Stimulated activated CD4-positive, alpha-beta T cell treated with anti-CD3 and anti-CD28 coated beads, TNF-alpha, amount 100 ng/mL, for 1 hour (primary cell): ENCODE measurements at regions not wholly inside any gene's neighbourhood (a gene's known extent, or its start where the extent isn't known, plus 50 kb on each side); places are given as distances from the start of the nearest gene placed in this dataset.
"Not testable (repeated sequence)": the region's sequence is repeated elsewhere in the genome, so short reads cannot be mapped to it uniquely, and the experiment has no call there.

Experiments
- DNase-seq, 3 donors: peaks; one replicate each; pipeline ENCODE4 v3.0.0-alpha.2; 2020; ENCODE audit warnings: low read depth in 3 of 3, low spot score in 1 of 3

DNA sequence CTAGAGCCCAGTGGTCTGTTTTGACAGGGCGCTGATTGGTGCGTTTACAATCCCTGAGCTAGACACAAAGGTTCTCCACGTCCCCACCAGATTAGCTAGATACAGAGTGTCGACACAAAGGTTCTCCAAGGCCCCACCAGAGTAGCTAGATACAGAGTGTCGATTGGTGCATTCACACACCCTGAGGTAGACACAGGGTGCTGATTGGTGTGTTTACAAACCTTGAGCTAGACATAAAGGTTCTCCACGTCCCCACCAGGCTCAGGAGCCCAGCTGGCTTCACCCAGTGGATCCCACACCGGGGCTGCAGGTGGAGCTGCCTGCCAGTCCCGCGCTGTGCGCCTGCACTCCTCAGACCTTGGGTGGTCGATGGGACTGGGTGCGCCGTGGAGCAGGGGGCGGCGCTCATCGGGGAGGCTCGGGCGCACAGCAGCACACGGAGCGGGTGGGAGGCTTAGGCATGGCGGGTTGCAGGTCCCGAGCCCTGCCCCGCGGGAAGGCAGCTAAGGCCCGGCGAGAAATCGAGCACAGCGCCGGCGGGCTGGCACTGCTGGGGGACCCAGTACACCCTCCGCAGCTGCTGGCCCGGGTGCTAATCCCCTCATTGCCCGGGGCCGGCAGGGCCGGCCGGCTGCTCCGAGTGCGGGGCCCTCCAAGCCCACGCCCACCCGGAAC, 122.0 kb upstream of the ANKH start:
- not testable (repeated sequence) for DNase-seq

DNA sequence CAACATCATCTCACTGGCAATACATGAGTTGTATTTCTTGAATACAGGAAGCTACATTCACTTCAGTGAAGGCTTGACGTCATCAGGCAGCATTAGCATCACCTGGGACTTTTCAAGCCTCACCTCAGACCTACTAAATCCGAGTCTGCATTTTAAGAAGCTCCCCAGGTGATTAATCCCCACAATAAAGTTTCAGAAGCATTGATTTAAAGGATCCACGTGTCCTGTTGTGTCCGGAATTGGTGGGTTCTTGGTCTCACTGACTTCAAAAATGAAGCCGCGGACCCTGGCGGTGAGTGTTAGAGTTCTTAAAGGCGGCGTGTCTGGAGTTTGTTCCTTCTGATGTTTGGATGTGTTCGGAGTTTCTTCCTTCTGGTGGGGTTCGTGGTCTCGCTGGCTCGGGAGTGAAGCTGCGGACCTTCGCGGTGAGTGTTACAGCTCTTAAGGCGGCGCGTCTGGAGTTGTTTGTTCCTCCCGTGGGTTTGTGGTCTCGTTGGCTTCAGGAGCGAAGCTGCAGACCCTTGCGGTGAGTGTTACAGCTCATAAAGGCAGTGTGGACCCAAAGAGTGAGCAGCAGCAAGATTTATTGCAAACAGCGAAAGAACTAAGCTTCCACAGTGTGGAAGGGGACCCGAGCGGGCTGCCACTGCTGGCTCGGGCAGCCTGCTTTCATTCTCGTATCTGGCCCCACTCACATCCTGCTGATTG, 121.3 kb upstream of the ANKH start:
- peak in 2 of 3 donors; percentile 15 to 21 for DNase-seq

DNA sequence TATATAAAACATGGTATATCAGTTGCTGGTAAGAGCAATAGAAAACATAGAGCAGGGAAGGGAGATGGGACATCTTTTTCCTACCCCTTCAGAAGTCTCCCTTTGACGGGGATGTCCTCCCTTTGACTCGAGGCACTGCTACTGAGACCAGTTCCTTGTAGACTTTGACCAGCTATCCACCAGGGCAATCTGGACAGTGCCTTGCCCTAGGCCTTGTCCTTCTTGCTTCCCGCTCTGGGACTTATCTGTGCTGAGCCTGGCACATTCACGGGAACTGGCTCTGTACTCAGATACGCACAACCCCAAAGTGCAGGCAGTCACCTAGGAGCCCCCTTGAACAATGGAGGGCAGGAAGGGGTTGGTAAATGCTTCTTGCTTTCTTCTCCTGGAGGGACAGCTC, 116.6 kb upstream of the ANKH start:
- DNase-seq = no peak

DNA sequence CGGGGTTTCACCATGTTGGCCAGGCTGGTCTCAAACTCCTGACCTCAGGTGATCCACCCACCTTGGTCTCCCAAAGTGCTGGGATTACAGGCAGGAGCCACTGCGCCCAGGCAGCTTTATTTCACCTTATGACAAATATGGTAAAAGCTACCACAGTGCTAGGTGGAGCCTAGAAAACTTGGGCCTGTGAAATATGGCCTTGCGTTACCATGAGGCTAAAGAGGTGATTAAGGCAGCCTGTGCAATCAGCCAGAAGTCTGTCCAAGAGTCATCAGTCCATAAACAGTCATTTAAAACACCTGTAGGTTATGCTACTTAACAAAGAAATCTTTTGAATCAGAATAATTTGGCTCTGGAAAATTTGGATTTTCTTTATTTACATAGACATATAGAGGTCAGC, 114.8 kb upstream of the ANKH start:
- DNase-seq = no peak

DNA sequence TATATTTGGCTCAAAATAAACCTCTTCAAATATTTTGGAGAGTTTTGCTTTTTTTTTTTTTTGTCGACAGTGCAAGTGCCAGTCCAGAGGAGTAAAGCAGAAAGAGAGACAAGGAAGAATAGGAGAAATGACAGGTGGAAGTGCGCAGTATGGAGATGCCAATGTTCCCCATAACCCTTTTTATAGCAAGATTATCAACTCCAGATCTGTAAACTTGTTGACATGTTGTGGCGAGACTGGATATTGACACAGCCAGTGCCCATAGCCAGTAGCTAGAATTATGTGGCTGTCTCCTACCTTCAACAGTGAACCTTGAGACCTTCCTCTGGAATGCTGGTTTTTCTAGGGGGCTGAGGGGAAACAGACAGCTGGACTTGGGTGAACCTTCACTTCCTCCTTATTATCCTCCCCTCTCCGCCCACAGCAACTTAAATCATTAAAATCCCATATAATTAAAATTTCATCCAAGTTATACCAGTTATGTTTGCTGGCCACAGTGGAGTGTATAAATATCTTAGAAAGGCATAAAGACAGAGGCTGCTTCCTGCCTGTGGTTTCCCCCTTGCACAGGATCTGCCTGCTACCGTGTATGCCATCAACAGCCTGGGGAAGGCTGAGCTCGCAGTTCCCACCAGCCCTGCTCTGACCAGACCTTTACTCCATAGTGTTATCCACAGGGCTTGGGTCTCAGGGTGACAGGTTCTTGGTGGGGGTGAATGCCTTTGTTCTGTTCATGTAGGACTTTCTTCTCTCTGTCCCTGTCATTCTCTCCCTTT, 112.3 kb upstream of the ANKH start:
- no peak for DNase-seq

DNA sequence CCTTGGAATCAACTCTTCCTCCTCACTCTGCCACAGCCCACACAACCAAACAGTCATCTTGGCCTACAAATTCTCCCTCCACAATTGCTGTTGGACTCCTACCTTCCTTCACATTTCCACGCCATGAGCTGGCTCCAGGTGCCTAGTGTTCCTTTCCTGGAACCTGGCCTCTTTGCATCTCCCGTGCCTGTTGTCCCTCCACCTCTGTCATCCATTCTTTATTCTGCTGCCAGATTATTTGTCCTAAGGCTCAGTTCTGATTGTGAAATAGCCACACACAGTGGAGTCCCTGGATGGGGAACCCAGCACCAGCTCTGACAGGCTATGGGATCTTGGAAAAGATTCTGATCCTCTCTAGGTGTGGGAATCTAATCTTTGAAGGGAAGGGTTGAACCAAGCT, 109.1 kb upstream of the ANKH start:
- DNase-seq = no peak

DNA sequence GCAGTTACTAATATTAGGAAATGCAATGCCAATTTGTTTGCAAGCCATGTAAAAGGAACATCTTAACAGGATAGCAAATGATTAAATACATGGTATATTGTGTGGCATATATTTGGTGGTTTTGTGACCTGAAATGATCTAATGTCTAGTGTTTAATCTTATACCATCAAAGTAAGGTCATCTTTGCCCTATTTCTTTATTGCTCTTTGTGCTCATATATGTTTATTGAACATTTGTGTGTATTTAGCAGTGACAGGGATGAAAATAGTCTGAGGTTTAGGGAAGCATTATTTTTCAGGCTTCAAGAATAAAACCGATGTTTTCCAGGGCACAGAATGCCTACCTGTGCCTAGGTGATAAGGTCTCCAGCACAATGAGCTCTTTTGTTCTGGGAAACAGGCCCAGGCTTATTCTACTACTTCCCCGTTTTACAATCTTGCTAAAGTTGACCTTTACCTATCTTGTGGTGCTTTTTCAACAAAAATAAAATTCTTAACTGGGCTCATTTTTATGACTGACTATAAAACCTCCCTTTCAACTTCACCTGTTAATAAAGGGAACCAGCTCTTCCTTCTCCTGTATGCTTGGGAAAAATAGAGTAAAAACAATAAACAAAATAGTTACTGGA, 105.6 kb upstream of the ANKH start:
- no peak for DNase-seq

DNA sequence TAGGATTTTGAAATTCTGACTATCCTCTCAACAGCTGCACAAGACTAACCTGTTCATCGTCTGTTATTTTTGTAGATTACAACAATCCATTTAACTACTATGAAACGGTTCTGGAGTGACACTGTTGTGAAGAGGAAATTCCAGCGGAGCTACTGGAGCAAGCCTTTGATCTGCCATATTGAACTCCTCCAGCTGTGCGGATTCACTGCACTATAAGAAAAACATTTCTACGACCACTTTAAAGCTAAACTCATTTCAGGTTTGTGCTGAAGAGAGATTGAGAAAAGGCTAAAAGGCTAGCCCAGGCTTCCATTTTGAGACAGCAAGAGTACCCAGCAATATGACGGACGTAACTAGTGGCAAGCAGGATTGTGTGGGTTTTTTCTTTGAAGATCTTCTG, 104.9 kb upstream of the ANKH start:
- no peak for DNase-seq

DNA sequence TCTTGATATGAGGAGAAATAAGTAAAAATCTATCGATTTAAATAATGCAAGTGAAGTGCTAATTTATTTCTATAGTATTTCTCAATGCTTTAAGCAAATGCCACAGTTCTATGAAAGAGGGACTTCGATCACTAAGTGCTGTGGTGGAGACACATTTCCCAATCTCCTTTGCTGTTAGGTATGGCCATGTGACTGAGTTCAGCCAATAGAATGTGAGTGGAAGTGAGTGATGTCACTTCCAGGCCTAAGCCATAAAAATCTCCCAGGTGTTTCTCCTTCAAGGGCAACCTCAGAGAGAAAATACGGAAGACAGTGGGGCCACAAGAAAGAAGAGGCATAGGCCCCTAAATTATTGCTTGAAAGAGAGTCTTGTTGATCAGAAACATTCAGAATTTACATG, 100.3 kb upstream of the ANKH start:
- no peak for DNase-seq

DNA sequence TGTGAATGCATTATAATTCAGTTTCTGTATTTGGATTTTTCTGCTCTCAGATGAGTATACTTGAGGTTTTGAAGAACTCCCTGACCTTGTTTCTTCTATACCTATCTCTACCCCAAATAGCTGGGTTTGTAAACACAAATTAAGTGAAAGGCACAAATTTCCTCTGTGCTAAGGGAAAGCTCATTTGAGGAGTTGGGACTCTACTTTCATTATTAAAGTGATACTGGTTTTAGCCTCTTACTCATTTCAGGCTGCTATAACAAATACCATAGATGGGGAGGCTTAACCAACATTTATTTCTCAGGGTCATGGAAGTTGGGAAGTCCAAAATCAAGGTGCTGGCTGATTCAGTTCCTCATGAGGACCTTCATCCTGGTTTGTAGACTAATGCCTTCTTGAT, 97.2 kb upstream of the ANKH start:
- DNase-seq = no peak

DNA sequence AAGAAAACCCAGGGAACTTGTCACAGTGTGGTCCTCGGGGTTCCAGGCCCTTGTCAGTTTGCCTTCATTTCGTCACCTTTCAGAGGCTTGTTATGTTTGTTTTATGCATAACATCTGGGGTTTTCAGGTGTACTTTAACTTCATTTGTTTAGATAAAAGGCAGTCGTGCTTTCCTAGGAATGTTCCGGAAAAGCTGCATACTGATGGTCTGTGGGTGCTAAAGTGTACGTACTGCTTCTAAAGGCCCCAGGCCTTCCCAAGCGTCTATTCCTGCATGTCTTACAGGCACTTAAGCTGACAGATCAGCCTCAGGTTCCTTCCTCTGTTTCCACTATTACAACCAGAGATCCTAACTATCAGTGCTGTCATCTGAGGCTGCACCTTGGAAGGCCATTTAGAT, 95.6 kb upstream of the ANKH start:
- no peak for DNase-seq

DNA sequence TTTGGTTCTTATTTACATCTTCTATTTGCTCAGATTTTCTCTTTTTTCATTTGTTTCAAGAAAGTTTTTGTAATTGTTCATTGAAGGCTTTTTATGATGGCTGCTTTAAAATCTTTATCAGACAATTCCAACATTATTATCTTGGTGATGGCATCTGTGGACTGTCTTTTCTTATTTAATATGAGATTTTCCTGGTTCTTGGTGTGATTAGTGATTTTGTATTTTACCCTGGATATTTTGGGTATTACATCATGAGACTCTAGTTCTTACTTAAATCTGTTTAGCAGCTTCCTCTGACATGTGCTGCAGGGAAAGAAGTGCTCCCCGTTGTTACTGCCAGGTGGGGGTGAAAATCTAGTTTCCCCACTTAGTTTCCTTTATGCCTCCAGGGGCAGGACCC, 94.2 kb upstream of the ANKH start:
- DNase-seq = no peak

DNA sequence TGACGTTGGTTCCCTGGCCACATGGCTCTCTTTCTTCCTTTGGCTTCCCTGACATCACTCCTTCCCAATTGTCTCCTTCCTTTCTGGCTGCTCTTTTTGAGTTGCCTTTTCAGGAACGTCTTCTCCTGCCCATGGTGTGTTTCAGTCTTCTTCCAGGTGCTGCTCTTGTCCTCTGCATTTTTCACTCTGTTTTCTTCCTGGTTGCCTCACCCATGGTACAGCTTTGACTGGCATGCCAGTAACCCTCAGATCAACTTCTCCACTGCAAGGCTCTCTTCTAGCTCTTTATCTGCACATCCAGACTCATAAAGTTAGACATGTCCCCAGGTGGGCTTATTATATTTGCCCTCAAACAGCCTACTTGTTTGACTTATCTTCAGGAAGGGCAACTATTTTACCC, 91.0 kb upstream of the ANKH start:
- no peak for DNase-seq

DNA sequence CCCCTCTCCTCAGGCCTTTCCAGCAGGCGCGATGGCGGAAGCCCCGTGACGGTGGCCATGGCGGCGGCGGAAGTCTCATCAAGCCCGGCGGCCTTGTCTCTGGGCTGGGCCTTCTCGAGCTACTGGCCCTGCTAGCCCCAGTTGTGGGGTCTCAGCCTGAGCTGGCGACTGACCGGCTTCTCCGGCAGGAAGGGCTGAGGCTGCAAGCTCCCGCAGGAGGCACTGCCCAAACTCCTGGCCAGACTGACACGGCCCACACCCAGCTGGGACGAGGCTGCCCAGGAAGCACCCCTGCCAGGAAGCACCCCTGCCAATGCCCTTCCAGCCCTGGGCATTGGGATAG, 88.5 kb upstream of the ANKH start:
- no peak for DNase-seq

DNA sequence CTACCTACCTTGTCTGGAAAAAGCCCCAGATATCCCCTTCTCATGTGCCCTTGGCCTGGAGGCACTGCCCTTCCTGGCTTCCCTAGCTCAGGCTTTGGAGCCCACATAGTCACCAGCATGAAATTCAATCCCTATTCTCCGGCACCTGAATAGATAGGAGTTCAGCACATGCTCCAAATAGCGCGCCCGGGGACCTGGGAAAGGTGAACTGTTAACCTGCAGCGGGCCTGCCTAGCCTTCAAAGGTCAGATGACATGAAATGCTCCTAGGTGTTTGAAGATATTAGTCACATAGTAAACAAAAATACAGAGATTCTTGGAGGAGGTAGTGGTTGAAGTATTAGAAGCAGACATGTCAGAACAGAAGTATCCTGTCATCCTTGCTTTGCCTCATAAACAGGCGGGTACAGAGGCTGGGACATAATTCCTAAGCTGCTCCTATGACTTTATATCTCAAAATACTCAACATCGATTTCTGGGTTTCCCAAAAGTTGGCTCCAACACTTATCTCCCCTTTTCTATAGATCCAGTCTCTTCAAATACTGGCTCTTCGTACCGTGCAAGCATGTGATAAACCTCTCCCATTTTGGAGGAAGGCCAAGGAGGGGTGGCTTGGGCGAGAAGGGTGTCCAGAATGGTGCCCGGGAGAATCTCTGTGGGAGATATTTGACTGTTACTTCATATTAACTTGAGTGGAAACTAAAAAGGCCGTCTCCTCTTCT, 88.0 kb upstream of the ANKH start:
- no peak for DNase-seq

DNA sequence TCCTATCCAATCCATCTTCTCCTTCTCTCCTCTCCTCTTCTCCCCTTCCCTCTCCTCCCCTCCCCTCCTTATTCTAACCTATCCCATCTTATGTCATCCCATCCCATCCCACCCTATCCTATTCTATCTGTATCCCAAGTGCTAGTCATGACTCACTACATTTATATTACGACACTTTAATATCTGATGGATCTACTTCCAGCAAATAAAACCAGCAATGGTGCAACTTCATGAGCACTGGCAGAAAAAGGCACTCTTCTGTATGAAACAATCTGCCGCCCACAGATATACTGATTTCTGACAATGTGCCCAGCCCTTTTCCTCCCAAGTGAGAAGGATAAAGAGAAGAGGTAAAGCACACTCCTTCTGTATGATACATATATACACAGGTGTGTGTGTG, 86.6 kb upstream of the ANKH start:
- no peak for DNase-seq

DNA sequence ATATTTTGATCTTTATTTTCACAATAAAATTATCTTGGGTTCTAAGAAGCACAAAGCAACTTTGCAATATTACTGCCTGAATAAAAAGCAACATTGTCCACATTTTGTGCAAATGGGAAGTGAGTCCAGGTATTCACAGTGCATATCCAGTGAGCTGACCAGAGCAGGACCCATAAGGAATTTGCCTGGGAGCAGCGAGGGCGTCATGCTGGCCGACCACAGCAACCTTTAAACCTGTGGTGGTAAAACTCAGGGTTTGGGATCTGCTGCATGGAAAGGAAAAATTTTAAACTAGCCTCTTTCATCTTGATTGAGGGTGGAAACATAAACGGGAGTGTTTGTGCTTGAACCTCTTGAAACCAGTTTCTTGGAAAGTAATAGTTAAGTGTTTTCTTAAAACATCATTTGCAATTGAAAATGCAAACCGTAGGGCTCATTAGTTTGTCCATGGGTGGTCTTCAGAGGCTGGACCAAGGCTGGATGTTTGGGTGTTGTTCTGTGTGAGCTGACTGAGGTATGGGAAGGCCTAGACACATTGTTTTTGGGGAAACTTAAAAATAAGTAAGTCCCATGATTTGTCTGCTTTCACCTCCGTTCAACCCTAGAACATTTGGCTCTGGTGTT, 85.0 kb upstream of the ANKH start:
- no peak for DNase-seq

DNA sequence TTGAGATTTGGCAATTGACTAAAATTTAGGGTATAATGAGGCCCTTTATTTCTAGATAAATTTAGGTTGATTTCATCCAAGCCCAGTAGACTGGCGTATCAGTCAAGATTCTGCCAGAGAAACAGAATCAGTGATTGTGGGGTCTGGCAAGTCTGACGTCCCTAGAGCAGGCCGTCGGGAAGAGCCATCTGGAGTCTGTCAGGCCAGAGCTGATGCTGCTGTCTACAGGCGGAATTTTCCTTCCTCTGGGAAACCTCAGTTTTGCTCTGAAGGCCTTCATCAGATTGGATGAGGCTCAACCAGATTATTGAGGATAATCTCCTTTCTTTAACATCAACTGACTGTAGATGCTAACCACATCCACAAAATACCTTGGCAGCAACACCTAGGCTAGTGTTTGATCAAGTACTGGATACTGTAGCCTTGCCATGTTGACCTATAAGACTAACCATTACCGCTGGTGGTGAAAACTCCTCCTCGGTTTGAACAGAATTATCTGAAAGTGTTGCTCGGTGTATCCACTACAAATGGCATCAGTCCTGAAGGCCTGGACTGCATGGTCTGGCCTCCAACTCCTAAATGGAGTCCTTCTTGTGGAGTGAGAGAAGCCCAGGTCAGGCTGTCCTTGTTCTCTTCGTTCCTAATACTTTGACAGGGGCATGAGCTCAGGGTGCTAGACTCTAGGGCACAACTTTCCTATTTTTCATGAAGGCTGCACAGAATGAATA, 83.2 kb upstream of the ANKH start:
- no peak for DNase-seq

DNA sequence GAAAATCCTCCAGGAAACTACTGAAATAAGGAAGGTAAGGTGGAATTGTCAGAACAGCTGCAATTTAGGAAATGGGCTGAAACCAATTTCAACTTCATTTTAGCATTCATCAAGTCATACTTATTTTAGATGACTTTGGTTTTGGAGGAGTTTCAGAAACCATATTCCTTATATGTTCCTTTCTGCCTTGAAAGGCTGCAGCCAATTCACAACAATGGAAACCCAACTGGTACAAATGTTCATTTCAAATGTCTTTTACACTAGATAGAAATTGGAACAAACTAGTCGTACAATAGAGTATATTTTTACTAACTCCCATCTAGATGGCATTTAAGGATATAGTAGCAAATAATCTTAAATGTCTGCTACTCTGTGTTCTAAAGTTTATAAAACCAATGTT, 82.6 kb upstream of the ANKH start:
- DNase-seq = no peak

DNA sequence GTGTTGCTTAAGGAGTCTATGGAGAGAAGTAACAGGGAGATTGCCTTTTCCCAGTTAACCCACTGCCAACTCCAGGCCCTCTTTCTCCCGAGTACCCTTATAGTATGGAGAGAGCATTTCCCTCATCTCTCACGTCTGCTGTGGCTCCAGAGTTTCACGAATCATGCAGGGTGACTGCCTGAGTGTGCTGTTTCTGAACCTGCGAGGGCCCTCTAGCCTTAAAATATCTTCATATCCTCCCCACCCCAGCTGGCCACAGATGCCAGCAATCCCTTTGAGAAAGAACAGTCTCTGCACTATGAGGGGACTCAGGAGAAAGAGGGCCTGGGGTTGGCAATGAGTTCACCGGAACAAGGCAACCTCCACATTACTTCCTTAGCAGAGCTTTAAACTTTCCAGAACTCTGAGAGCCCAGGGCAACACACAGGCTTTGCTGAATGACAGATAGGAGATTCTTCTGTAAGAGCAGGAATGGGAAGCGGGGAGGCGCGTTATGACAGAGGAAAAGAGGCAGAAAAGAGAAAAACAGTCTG, 81.6 kb upstream of the ANKH start:
- no peak for DNase-seq
